GM12864 (cell line): ENCODE measurements at regions not wholly inside any gene's neighbourhood (a gene's known extent, or its start where the extent isn't known, plus 50 kb on each side); places are given as distances from the start of the nearest gene placed in this dataset.

Experiments
- DNase-seq: peaks from one replicate; pipeline ENCODE4 v3.0.0-alpha.2; 2011; ENCODE audit warnings: low read depth
- H3K4me3 ChIP-seq: 2 replicates; pipeline ENCODE4 v1.5.1; 2011; ENCODE audit warnings: mild to moderate bottlenecking, low read depth, low read length, control low read depth
- CTCF ChIP-seq: IDR thresholded peaks from 2 replicates; pipeline ENCODE4 v1.5.1; 2011; ENCODE audit warnings: low read depth, mild to moderate bottlenecking, moderate library complexity, low read length, control low read depth, inconsistent platforms; ENCODE audit errors: missing control alignments

DNA sequence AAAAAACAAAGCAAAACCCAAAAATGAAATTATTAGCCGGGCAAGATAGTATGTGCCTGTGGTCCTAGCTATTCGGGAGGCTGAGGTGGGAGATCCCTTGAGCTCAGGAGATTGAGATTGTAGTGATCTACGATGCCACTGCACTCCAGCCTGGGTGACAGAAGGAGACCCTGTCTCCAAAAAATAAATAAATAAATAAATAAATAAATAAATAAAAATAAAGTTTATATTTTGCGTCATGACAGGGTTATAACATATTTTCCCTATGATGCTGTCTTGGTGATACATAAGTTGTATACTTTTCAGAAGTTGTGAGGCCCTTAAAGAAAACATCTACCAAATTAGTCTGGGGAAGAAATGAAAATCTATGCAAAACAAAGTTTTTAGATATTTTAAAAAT lies 94.5 kb upstream of the MKLN1 start:
- no peak for DNase-seq
- TF ChIP-seq CTCF = no peak
- no peak overlapping the region for H3K4me3 ChIP-seq

DNA sequence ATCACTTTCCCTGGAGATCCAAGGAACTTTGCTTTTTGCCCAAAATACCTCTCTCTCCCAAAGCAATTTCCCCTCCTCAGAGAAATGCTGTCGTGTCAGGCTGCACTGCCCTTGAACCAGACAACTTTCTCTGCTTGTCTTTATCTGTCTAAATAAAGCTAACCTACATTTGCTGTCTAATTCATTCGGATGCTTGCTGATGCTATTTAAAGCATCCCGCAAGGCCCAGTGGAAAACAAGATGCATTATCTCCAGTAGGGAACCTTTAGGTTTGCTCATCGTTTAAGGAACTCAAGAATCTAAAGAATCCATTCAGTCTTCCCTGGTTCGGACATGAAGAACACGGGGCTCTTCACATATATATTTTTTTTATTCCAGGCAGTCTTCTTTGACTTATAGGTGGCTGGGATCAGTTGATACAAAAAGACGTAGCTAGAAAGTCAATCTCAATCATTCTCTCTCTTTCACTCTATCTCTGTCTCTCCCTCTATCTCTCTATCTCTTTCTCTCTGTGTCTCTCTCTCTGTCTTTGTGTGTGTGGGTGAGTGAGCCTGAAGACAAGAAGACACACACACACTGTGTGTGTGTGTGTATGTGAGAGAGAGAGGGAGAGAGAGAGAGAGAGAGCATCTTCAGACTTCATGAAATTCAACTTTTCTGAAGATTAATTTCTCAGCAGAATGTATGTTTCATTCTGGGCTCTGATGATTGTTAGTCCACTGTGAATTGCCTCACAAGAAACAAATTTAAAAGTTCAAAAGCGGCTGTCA lies 92.8 kb upstream of the MKLN1 start:
- no peak for DNase-seq
- TF ChIP-seq CTCF = no peak
- no peak overlapping the region for H3K4me3 ChIP-seq

- TF ChIP-seq CTCF = no peak
- no peak overlapping the region for H3K4me3 ChIP-seq
- DNase-seq = no peak
Measured at GRCh38 chr7:131235489-131236317, 92.0 kb upstream of the MKLN1 start.

DNA sequence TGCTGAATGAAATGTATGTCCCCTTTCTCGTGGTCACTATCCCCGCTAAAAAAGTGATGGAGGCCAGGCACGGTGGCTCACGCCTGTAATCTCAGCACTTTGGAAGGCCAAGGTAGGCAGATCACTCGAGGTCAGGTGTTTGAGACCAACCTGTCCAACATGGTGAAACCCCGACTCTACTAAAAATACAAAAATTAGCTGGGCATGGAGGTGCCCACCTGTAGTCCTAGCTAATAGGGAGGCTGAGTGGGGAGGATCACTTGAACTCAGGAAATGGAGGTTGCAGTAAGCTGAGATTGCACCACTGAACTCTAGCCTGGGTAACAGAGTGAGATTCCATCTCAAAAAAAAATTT lies 91.4 kb upstream of the MKLN1 start:
- TF ChIP-seq CTCF = no peak
- no peak for DNase-seq
- H3K4me3 ChIP-seq = no peak overlapping the region

DNA sequence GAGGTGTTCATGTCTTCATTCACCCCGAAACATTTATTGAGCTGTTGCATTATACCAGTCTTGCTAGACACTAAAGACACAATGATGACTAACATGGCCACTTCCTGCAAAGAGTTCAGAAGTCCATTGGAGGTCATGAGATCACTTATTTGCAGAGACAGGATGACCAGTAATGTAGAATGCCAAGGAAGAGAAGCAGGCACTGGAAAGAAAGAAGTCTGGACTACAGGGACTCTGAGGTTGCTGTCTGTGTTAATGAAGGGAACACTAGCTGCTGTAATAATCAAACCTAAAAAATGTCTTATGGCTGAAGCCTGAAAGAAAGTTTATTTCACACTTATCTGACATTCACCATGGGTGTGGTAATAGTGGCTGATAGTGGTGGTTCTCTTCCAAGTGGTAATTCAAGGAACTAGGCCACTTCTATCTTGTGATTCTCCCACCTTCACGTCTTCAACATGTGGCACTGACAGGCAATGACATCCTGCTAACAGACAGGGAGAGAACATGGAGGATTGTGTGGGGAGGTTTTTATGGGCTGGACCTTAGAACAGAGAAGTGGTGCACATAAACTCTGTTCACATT lies 89.2 kb upstream of the MKLN1 start:
- TF ChIP-seq CTCF = no peak
- no peak overlapping the region for H3K4me3 ChIP-seq
- no peak for DNase-seq

- no peak for DNase-seq
- TF ChIP-seq CTCF = no peak
- H3K4me3 ChIP-seq = no peak overlapping the region
Measured at GRCh38 chr7:131241386-131241785, 86.3 kb upstream of the MKLN1 start.
